HepG2 (cell line): ENCODE measurements at regions not wholly inside any gene's neighbourhood (a gene's known extent, or its start where the extent isn't known, plus 50 kb on each side); places are given as distances from the start of the nearest gene placed in this dataset.

Experiments
- AGO1 ChIP-seq: fragments of 200-400 bp; formaldehyde crosslinking; IDR thresholded peaks from 2 replicates; pipeline ENCODE4 v1.6.1; 2017; ENCODE audit warnings: mild to moderate bottlenecking, low read depth, low read length, moderate library complexity; ENCODE audit not compliant: poor library complexity, severe bottlenecking
- DNMT3B ChIP-seq: conservative IDR thresholded peaks from 2 replicates; pipeline ENCODE4 v1.6.1; 2016; ENCODE audit warnings: missing biosample characterization, control low read depth
- ERF ChIP-seq: IDR thresholded peaks from 2 replicates; pipeline ENCODE4 v1.6.1; 2018; ENCODE audit warnings: missing biosample characterization, missing genetic modification reagents
- FOXJ3 ChIP-seq: sonication (generic); formaldehyde crosslinking; IDR thresholded peaks from 2 replicates; pipeline ENCODE4 v1.4.0; 2020; ENCODE audit warnings: missing genetic modification reagents, mild to moderate bottlenecking, borderline replicate concordance
- HMG20B ChIP-seq: conservative IDR thresholded peaks from 2 replicates; pipeline ENCODE4 v1.6.1; 2016; ENCODE audit warnings: missing genetic modification reagents, missing compliant biosample characterization
- HNRNPH1 ChIP-seq: fragments of 200-400 bp; formaldehyde crosslinking; optimal IDR thresholded peaks from 2 replicates; pipeline ENCODE3; 2017; ENCODE audit warnings: mild to moderate bottlenecking, low read depth, low read length
- HOXA7 ChIP-seq: sonication (generic); formaldehyde crosslinking; IDR thresholded peaks from 2 replicates; pipeline ENCODE4 v1.8.1; 2022; ENCODE audit warnings: mild to moderate bottlenecking, missing genetic modification reagents, moderate library complexity
- IKZF1 ChIP-seq: fragments of 450-650 bp; IDR thresholded peaks from 2 replicates; pipeline ENCODE4 v1.7.1; 2016
- KAT8 ChIP-seq: IDR thresholded peaks from 2 replicates; pipeline ENCODE4 v1.6.1; 2016; ENCODE audit warnings: missing genetic modification reagents, missing compliant biosample characterization
- MBNL3 ChIP-seq: fragments of 250-450 bp; sonication (Bioruptor Pico); conservative IDR thresholded peaks from 2 replicates; pipeline ENCODE4 v1.8.0; 2022; ENCODE audit warnings: mild to moderate bottlenecking, inconsistent platforms
- NCOA2 ChIP-seq: sonication (generic); formaldehyde crosslinking; IDR thresholded peaks from 2 replicates; pipeline ENCODE4 v1.8.0; 2022; ENCODE audit warnings: inconsistent platforms
- PHB2 ChIP-seq: fragments of 450-650 bp; IDR thresholded peaks from 2 replicates; pipeline ENCODE4 v1.6.1; 2018; ENCODE audit not compliant: partially characterized antibody
- PHF8 ChIP-seq: sonication (generic); formaldehyde crosslinking; IDR thresholded peaks from 2 replicates; pipeline ENCODE4 v1.5.0; 2020; ENCODE audit warnings: missing genetic modification reagents
- REL ChIP-seq: sonication (generic); formaldehyde crosslinking; conservative IDR thresholded peaks from 2 replicates; pipeline ENCODE4 v1.8.0; 2022; ENCODE audit warnings: mild to moderate bottlenecking, missing genetic modification reagents, moderate library complexity
- SOX6 ChIP-seq, 2 experiments: fragments of 450-650 bp in 1 of 2; sonication (generic) in 1 of 2; formaldehyde crosslinking in 1 of 2; IDR thresholded peaks; 2 replicates each; pipeline versions ENCODE4 v1.4.0 to v1.6.1; 2017 to 2020; ENCODE audit warnings: antibody characterized with exemption in 1 of 2, mild to moderate bottlenecking in 1 of 2, missing genetic modification reagents in 1 of 2
- WIZ ChIP-seq: sonication (generic); formaldehyde crosslinking; IDR thresholded peaks from 2 replicates; pipeline ENCODE4 v1.5.1; 2020; ENCODE audit warnings: mild to moderate bottlenecking, missing genetic modification reagents
- ZKSCAN5 ChIP-seq: sonication (generic); formaldehyde crosslinking; IDR thresholded peaks from 2 replicates; pipeline ENCODE4 v1.5.1; 2020; ENCODE audit warnings: mild to moderate bottlenecking, missing genetic modification reagents
- ZNF121 ChIP-seq: sonication (generic); formaldehyde crosslinking; IDR thresholded peaks from 2 replicates; pipeline ENCODE4 v1.5.0; 2020; ENCODE audit warnings: mild to moderate bottlenecking, missing genetic modification reagents
- ZNF224 ChIP-seq: sonication (generic); formaldehyde crosslinking; IDR thresholded peaks from 2 replicates; pipeline ENCODE4 v1.5.0; 2020; ENCODE audit warnings: mild to moderate bottlenecking, missing genetic modification reagents
- ZNF232 ChIP-seq: sonication (generic); formaldehyde crosslinking; IDR thresholded peaks from 2 replicates; pipeline ENCODE4 v1.4.0; 2020; ENCODE audit warnings: missing genetic modification reagents, borderline replicate concordance
- ZNF44 ChIP-seq: sonication (generic); formaldehyde crosslinking; IDR thresholded peaks from 2 replicates; pipeline ENCODE4 v1.5.1; 2020; ENCODE audit warnings: mild to moderate bottlenecking, missing genetic modification reagents
- ZNF501 ChIP-seq: sonication (generic); formaldehyde crosslinking; IDR thresholded peaks from 2 replicates; pipeline ENCODE4 v1.5.1; 2020; ENCODE audit warnings: mild to moderate bottlenecking, moderate library complexity, missing genetic modification reagents
- ZSCAN29 ChIP-seq: sonication (generic); formaldehyde crosslinking; conservative IDR thresholded peaks from 2 replicates; pipeline ENCODE4 v1.4.0; 2020; ENCODE audit warnings: mild to moderate bottlenecking, missing genetic modification reagents
- TF ChIP-seq, protein P1 (sequence below): sonication (generic); formaldehyde crosslinking; IDR thresholded peaks from 2 replicates; pipeline ENCODE4 v1.4.0; 2020; ENCODE audit warnings: mild to moderate bottlenecking, low read depth, missing genetic modification reagents
- TF ChIP-seq, protein P2 (sequence below): sonication (generic); formaldehyde crosslinking; IDR thresholded peaks from 2 replicates; pipeline ENCODE4 v1.4.0; 2020; ENCODE audit warnings: missing genetic modification reagents
- TF ChIP-seq, protein P3 (sequence below): sonication (generic); formaldehyde crosslinking; conservative IDR thresholded peaks from 2 replicates; pipeline ENCODE4 v1.4.0; 2020; ENCODE audit warnings: missing genetic modification reagents
- TF ChIP-seq, protein P4 (sequence below): sonication (generic); formaldehyde crosslinking; IDR thresholded peaks from 2 replicates; pipeline ENCODE4 v1.4.0; 2020; ENCODE audit warnings: missing genetic modification reagents, borderline replicate concordance

DNA sequence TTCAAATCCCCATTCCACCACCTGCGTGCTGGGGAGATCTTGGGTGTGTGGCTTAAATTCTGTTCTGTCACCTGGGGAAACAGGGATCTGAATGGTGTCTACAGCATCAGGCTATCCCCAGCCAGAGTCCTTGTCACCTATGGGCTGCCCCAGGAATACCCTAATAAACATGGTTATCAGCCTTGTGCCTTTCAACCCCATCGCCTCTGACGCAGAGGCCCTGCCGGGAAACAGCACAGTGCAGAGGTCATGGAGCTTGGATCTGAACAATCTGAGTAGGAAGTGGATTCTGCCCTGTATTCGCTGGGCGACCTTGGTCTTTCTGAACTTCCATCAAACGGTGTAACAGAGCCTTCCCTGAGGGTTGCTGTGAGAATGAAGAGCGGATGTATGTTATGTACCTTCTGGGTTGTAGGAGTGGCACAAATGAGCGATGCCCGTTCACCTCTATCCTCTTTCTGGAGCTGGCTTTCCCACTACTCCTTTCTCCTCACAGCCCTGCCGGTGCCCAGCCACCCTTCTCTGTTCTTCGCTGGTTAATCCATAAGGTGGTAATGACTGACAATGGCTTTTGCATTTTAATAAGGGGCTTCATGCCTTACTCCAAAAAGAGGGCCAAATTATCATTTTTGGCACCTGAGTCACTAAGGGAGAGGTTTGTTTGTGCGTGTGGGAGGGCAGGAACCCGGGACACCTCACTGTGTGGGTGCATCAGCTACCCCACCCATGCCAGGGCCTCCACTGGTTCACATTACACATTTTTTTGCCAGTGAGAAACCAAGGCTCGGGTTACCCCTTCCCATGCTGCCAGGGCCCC, 256.5 kb downstream of the MYCN start (continued):
- TF ChIP-seq ZNF501 = peak; percentile 60
- no peak for TF ChIP-seq IKZF1
- 0 out of 2 replicates have a peak, but pooled peaks have one; percentile 64 for TF ChIP-seq ZNF232 (CRISPR knock-in tag)
- TF ChIP-seq ERF (CRISPR knock-in tag) = peak; percentile 79
- peak; percentile 32; the same call in 1 of the 2 replicates for TF ChIP-seq PHF8 (CRISPR knock-in tag)
- TF ChIP-seq, protein P1, sequence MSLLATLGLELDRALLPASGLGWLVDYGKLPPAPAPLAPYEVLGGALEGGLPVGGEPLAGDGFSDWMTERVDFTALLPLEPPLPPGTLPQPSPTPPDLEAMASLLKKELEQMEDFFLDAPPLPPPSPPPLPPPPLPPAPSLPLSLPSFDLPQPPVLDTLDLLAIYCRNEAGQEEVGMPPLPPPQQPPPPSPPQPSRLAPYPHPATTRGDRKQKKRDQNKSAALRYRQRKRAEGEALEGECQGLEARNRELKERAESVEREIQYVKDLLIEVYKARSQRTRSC = no peak
- no peak for TF ChIP-seq HNRNPH1
- no peak for TF ChIP-seq SOX6 (IDR thresholded peaks at IDR 0.05)
- peak; percentile 94 for TF ChIP-seq SOX6 (CRISPR knock-in tag; IDR thresholded peaks at IDR 0.05)
- TF ChIP-seq ZNF224 (CRISPR knock-in tag) = no peak; the same call in 1 of the 2 replicates
- no peak for TF ChIP-seq ZNF44 (CRISPR knock-in tag)
- peak; percentile 89; the same call in 1 of the 2 replicates for TF ChIP-seq FOXJ3 (CRISPR knock-in tag)
- no peak for TF ChIP-seq MBNL3 (CRISPR knock-in tag)
- no peak for TF ChIP-seq REL
- TF ChIP-seq PHB2 = no peak
- TF ChIP-seq HOXA7 (CRISPR knock-in tag) = no peak
- TF ChIP-seq, protein P2, sequence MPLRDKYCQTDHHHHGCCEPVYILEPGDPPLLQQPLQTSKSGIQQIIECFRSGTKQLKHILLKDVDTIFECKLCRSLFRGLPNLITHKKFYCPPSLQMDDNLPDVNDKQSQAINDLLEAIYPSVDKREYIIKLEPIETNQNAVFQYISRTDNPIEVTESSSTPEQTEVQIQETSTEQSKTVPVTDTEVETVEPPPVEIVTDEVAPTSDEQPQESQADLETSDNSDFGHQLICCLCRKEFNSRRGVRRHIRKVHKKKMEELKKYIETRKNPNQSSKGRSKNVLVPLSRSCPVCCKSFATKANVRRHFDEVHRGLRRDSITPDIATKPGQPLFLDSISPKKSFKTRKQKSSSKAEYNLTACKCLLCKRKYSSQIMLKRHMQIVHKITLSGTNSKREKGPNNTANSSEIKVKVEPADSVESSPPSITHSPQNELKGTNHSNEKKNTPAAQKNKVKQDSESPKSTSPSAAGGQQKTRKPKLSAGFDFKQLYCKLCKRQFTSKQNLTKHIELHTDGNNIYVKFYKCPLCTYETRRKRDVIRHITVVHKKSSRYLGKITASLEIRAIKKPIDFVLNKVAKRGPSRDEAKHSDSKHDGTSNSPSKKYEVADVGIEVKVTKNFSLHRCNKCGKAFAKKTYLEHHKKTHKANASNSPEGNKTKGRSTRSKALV (CRISPR knock-in tag) = peak; percentile 87
- 0 out of 2 replicates have a peak, but pooled peaks have one; percentile 52 for TF ChIP-seq HMG20B (CRISPR knock-in tag)
- TF ChIP-seq AGO1 = no peak
- TF ChIP-seq DNMT3B (CRISPR knock-in tag) = no peak
- peak; percentile 87; the same call in 1 of the 2 replicates for TF ChIP-seq WIZ
- 0 out of 2 replicates have a peak, but pooled peaks have one; percentile 34 for TF ChIP-seq ZSCAN29 (CRISPR knock-in tag)
- peak; percentile 94 for TF ChIP-seq NCOA2 (CRISPR knock-in tag)
- TF ChIP-seq, protein P3, sequence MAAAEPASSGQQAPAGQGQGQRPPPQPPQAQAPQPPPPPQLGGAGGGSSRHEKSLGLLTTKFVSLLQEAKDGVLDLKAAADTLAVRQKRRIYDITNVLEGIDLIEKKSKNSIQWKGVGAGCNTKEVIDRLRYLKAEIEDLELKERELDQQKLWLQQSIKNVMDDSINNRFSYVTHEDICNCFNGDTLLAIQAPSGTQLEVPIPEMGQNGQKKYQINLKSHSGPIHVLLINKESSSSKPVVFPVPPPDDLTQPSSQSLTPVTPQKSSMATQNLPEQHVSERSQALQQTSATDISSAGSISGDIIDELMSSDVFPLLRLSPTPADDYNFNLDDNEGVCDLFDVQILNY (CRISPR knock-in tag) = no peak
- TF ChIP-seq ZNF121 (CRISPR knock-in tag) = peak; percentile 37; the same call in 1 of the 2 replicates
- peak; percentile 74 for TF ChIP-seq KAT8 (CRISPR knock-in tag)
- TF ChIP-seq, protein P4, sequence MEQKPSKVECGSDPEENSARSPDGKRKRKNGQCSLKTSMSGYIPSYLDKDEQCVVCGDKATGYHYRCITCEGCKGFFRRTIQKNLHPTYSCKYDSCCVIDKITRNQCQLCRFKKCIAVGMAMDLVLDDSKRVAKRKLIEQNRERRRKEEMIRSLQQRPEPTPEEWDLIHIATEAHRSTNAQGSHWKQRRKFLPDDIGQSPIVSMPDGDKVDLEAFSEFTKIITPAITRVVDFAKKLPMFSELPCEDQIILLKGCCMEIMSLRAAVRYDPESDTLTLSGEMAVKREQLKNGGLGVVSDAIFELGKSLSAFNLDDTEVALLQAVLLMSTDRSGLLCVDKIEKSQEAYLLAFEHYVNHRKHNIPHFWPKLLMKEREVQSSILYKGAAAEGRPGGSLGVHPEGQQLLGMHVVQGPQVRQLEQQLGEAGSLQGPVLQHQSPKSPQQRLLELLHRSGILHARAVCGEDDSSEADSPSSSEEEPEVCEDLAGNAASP = peak; percentile 73; the same call in 1 of the 2 replicates
- 0 out of 2 replicates have a peak, but pooled peaks have one; percentile 41 for TF ChIP-seq ZKSCAN5 (CRISPR knock-in tag)
